ENCODE measurements at regions not wholly inside any gene's neighbourhood (a gene's known extent, or its start where the extent isn't known, plus 50 kb on each side); places are given as distances from the start of the nearest gene placed in this dataset.

DNA sequence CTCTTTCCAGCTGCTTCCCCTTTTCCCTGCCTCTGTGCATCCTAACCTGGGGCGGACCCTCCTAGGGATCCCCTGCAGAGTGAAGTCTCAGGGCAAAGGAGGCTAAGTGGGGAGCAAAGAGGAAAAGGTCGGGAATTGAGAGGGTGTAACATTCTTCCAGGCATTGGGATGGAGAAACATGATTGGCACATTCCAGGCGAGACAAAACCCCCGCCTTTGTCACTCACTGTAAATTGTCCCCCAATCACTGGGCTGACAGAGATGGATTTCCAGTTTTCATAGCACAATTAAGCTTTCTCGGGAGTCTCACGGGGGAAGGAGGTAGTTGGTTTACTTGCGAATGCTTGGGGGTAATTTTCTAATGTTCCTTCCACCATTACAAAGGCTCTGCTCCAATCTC lies 74.9 kb downstream of the MIAT start:
- no peak for DNase-seq (ENCODE audit: low read depth)

DNA sequence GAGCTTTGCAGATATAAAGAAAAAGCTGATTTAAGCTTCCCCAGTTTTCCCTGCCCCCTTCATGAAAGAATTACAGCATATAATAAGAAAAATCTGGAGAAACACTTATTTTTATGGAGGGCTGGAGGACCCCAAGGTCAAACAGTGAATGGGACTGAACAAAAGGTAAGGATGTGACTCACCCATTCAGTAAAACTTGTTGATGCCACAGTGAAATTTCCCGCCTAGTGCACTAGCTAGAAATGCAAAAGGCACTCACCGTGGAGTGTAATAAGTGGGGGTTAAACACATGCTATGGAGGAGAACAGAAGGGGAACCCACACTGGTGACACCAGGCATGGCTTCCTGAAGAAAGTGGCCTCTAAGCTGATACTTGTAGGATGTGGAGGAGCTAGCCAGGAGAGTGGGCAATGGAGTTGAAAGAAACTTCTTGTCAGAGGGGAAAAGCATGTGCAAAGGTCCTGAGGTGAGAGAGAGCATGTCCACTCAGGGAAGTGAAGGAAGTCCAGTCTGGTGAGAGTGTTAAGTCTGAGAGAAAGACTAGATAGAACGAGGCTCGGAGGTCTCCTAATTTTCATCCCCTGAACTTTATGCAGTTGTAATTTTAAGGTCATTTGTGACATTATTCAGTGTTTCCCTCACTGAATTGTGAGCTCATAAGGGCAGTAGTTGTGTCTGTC lies 77.1 kb downstream of the MIAT start:
- no peak for DNase-seq (ENCODE audit: low read depth)

DNA sequence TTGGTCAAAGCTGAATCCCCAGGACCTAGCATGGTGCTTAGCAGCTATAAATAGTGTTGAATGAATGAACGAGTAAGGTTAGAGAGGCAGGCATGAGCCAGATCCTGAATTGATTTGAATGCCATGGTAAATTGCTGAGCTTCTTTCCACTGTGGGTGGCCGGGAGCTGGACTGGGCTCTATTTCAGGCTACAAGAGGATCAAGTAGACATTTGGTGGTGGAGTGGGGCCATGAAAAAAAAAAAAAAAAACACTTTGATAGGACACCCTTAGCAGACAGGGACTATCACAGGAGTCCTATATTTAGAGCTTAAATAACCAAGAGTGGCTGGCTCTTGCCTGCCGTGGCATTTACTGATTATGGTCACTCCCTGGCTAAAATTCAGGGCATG lies 77.6 kb downstream of the MIAT start:
- DNase-seq (ENCODE audit: low read depth) = no peak

DNA sequence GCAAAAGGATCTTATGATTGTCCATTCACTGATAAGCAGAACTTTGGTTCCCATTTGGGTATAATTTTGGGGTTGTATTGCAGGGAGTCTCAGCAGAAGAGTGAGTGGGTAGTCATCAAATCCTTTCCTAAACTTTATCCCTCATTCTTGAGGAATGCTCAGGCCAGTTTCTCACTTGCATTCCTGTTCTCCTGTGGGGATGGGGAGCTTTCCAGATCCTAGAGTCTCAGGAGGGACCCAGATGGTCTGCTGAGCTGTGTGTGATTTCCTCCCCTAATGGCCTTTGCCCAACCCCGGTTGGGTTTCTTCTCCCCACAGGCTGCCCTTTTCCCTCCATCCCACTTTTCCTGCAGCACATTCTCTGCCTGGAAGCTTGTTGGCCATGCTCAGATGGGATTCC lies 79.9 kb downstream of the MIAT start:
- no peak for DNase-seq (ENCODE audit: low read depth)

- DNase-seq (ENCODE audit: low read depth) = no peak
Observed at GRCh38 chr22:26740253-26740652, 82.9 kb downstream of the MIAT start.

GRCh38 chr22:26743149-26743548 lies 85.8 kb downstream of the MIAT start:
- no peak for DNase-seq (ENCODE audit: low read depth)

GRCh38 chr22:26744892-26745808 lies 87.8 kb downstream of the MIAT start:
- DNase-seq (ENCODE audit: low read depth) = no peak

DNA sequence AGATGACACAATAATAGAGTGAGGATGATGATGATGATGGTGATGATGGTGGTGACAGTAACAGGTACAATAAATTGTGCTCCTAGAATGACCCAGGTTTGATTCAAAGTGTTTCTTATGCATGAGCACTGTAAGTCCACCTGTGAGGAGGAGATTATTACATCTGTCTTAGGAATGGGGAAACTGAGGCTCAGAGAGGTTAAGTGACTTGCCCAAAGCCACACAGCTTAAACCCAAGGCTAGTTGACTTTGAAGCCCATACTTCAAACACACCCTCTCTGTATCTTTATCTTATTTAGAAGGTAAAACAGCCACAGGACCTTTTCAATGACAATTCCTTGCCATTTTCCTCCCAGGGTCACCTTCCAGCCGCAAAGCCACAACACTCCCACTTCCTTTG lies 88.9 kb downstream of the MIAT start:
- DNase-seq (ENCODE audit: low read depth) = no peak

DNA sequence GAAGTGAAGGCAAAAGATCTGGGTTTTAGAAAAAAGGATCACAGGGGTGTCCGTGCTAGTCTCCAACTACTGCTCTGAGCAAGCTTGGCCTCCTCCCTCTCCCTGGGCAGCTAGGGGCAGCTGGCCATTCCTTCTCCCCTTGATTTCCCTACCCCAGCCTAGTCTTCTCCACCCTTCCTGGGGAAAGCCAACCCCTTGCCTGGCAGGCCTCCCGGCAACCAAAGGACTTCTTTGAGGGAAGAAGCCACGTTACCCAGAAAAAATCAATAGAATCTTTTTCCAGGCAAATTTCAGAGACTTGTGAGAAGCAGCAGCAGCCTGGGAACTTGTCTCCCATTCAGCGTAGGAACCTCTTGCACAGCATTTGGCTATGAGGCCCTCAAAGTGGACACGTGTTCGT lies 91.5 kb downstream of the MIAT start:
- DNase-seq (ENCODE audit: low read depth) = no peak

- no peak for DNase-seq (ENCODE audit: low read depth)
Observed at GRCh38 chr22:26751217-26751616, 93.8 kb downstream of the MIAT start.

- no peak for DNase-seq (ENCODE audit: low read depth)
Observed at GRCh38 chr22:26753125-26753862, 95.9 kb downstream of the MIAT start.

DNA sequence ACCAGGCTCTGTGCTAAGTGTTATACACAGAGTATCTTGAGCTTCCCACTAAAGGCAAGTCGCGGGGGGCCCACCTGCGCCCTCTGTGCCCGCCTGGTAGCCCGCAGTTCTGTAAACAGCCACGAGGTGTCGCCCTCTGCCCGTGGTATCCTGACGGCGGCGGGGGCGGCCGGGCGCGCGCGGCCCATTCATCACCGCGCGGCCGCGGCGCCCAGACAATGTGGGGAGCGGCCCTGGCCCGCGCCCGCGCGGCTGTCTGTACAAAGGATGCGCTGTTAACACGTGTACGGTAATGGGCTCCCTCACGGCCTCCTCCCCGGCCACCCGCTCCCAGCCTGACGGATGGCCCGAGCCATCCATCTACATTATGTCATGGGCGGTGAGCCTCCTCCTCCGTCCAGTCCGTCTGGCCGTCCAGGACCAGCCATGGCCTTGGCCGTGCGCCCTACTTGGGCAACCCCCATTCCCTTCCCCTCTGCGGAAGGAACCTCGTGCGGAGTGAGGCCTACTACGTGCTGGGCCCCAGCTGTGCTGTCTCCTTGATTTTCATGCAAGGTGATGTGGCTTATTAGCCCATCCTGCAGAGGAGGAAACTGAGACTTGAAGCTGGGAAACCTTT lies 99.4 kb downstream of the MIAT start:
- no peak for DNase-seq (ENCODE audit: low read depth)

- no peak for DNase-seq (ENCODE audit: low read depth)
Observed at GRCh38 chr22:26757496-26757895, 100.1 kb downstream of the MIAT start.

DNA sequence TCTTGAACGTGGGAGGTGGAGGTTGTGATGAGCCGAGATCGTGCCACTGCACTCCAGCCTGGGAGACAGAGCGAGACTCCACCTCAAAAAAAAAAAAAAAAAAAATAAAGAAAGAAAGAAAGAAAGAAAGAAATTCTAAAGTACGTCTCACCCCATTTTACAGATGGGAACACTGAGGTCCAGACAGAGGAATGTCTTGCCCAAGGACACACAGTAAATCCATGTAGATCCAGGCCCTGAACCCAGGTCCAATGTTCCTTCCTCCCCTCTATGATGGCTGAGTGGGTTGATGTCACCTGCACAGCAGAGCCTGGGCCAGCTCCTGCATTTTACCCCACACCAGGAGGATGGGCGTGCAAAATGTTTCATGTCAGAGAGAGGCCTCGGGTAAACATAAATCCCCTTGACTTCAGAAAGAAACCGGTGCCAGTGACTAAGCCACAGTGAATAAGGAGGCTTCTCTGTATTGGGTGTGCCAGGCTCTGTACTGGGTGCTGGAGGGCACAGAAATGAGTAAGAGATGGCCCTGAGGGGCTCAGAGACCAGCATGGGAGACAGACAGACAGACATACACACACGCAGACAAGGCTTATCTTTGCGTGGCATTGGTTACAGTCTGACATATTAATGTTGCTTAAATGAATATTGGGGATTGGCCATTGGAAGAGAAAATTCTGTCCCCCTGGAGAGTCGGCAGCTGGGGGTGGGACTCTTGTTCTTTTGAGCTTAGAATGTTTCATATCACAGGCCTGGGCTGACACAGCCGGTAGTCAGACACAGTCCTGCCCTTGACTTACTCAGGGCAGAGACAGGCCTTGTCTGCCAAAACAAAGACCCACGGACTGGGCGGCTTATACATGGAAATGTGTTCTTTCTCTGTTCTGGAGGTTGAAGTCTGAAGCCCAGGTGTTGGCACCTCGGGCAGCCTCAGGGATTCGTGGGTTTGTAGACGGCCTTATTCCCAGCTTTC lies 105.4 kb downstream of the MIAT start:
- no peak for DNase-seq (ENCODE audit: low read depth)

DNA sequence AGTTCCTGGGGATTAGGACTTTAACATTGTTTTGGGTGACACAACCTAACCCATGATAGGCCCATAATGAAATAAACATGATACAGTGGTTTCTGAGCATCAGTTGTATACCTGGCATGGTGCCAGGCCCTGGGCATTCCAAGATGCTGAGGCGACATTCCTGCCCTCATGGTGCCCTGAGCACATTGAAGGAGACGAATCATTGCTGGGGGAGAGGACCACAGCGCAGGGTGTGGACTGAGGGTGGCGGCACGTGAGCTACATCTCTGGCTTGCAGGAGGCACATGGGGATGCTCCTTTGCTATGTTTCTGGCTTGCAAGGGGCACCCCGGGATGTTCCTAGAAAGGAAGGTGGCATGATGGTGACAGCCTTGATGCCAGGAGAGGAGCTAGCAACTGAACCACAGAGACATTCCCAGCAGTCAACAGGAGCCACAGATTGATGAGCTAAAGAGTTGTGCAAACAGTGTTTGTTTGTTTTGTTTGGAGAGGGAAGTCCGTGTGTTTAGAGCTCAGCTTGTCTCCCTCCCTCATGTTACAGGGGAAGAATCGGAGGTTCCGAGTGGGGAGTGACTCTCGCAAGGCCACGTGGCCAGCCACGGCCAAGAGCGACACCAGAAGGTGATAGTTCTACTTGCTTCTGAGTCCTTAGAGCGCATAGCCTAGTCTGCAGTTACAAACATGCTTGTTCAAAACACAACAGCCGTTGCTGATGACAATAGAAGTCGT lies 106.4 kb downstream of the MIAT start:
- no peak for DNase-seq (ENCODE audit: low read depth)

DNA sequence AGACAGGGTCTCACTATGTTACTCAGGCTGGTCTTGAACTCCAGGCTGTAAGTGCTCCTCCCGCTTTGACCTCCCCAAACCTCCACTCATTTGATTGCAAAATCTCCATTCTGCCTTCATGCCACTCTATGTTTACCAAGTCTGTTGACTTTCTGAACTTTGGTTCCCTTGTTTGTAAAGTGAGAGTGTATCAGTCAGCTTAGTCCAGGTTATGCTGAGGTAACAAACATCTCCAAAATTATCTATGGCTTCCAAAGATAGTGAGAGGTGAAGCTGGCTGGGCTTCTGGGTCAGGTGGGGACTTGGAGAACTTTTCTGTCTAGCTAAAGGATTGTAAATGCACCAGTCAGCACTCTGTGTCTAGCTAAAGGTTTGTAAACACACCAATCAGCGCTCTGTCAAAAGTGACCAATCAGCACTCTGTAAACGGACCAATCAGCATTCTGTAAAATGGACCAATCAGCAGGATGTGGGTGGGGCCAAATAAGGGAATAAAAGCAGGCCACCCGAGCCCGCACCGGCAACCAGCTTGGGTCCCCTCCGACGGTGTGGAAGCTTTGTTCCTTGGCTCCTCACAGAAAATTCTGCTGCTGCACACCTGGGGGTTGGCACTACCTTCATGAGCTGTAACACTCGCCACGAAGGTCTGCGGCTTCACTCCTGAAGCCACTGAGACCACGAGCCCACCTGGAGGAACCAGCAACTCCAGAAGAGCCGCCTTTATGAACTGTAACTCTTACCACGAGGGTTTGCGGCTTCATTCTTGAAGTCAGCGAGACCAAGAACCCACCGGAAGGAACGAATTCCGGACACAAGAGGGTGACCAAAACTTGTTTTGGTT lies 109.3 kb downstream of the MIAT start:
- DNase-seq (ENCODE audit: low read depth) = no peak

DNA sequence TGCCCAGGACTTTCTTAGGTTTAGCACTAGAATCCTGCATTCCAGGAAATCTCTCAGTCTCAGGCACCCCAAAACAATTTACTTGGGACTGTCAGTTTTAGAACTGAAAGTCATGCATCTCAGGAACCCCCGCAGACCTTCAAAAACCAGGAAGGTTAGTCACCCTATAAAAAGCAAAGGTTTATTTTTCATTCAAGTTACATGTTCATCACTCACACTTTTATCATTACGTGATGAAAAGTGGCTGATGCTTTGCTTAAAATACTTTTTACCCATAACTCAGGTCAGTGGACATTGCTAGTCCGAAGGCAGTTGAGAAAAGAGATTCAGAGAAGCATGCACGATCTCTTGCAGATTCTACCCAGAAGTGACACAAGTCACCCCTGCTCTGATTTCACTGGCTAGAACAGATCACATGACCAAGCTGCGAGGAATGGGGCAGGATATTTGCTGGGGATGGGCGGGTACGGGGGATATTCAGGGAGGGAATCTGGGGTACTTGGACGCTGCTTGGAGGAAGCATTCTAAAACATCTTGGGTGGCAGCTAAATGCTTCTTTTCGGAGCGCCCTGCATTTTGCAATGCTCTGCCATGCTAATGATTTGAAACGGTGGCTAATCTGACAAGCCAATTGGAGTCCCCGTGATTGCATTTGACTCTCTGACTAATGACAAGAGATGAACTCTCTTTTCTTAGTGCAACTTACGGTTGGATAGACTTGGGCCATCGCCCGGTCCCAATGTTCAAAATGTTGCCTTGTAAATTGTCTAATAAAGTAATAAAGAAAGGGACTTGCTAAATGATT lies 110.2 kb downstream of the MIAT start:
- no peak for DNase-seq (ENCODE audit: low read depth)

DNA sequence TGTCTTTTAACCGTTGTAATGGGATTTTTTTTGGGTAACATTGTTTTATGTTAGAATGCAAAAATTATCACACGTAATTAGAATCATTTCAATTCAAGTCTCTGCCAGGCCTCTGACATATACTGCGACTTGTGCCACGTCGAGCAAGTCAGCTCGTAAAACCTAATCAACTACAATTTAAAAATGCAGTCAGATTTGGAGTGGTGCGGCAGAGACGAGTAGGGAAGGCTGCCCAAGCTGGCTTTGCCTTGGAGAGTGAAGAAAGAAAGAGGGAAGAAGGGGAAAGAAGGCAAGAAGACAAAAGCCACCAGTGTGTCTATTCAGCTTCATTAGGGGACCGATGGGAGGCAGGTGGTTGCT lies 110.7 kb downstream of the MIAT start:
- no peak for DNase-seq (ENCODE audit: low read depth)

DNA sequence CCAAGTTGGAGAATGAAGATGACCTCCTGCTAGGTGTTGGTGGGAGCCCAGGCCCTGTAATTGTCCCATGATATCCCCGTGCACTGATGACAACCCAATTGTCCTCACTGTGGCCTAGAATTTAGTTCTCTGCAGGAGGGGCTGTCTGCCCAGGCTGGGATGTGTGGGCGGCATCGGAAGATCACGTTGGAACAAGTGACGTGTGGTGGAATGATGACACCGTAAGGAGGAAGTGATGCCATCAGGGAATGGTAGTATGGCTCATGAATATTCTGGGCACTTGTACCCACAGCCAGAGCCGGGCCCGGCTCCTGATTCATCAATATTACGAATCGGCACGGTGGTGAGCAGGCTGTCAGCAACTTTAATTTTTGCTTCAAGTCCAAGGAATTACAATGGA lies 111.6 kb downstream of the MIAT start:
- DNase-seq (ENCODE audit: low read depth) = no peak
